NCI-H1436 (cell line): ENCODE measurements at regions not wholly inside any gene's neighbourhood (a gene's known extent, or its start where the extent isn't known, plus 50 kb on each side); places are given as distances from the start of the nearest gene placed in this dataset.
"Not testable (repeated sequence)": the region's sequence is repeated elsewhere in the genome, so short reads cannot be mapped to it uniquely, and the experiment has no call there.

ENCODE experiments used
- DNase-seq: peaks from one replicate; lab custom pipeline; 2025; lab: John Stamatoyannopoulos, UW

GRCh38 chr7:45407730-45408408, 166.3 kb upstream of the ADCY1 start:
- peak; percentile 1 for DNase-seq

GRCh38 chr7:45408409-45408737, 165.8 kb upstream of the ADCY1 start:
- DNase-seq: no peak

GRCh38 chr7:45410893-45411292, 163.3 kb upstream of the ADCY1 start:
- no peak for DNase-seq

GRCh38 chr7:45413419-45413818, 160.7 kb upstream of the ADCY1 start:
- DNase-seq: no peak

- DNase-seq: no peak
Measured at GRCh38 chr7:45414226-45414625, 159.9 kb upstream of the ADCY1 start.

GRCh38 chr7:45415265-45415664, 158.9 kb upstream of the ADCY1 start:
- DNase-seq: no peak

- no peak for DNase-seq
Measured at GRCh38 chr7:45416846-45417245, 157.3 kb upstream of the ADCY1 start.

GRCh38 chr7:45417268-45417667, 156.9 kb upstream of the ADCY1 start:
- no peak for DNase-seq

- DNase-seq: no peak
Measured at GRCh38 chr7:45417735-45418134, 156.4 kb upstream of the ADCY1 start.

GRCh38 chr7:45420843-45421495, 153.2 kb upstream of the ADCY1 start:
- DNase-seq: no peak

GRCh38 chr7:45421806-45422205, 152.4 kb upstream of the ADCY1 start:
- DNase-seq: no peak

GRCh38 chr7:45430397-45430796, 143.8 kb upstream of the ADCY1 start:
- DNase-seq: no peak

- DNase-seq: no peak
Measured at GRCh38 chr7:45434167-45434784, 139.9 kb upstream of the ADCY1 start.

GRCh38 chr7:45435131-45435530, 139.0 kb upstream of the ADCY1 start:
- DNase-seq: no peak

- DNase-seq: no peak
Measured at GRCh38 chr7:45435846-45436245, 138.3 kb upstream of the ADCY1 start.

GRCh38 chr7:45440776-45441175, 133.4 kb upstream of the ADCY1 start:
- DNase-seq: not testable (repeated sequence)

GRCh38 chr7:45443263-45443662, 130.9 kb upstream of the ADCY1 start:
- DNase-seq: no peak

- no peak for DNase-seq
Measured at GRCh38 chr7:45446195-45446944, 127.8 kb upstream of the ADCY1 start.

GRCh38 chr7:45447296-45447695, 126.9 kb upstream of the ADCY1 start:
- DNase-seq: no peak

GRCh38 chr7:45450571-45451204, 123.5 kb upstream of the ADCY1 start:
- no peak for DNase-seq

- no peak for DNase-seq
Measured at GRCh38 chr7:45451342-45452035, 122.7 kb upstream of the ADCY1 start.

- no peak for DNase-seq
Measured at GRCh38 chr7:45454771-45455170, 119.4 kb upstream of the ADCY1 start.
